ENCODE measurements at regions not wholly inside any gene's neighbourhood (a gene's known extent, or its start where the extent isn't known, plus 50 kb on each side); places are given as distances from the start of the nearest gene placed in this dataset.
"Not testable (repeated sequence)": the region's sequence is repeated elsewhere in the genome, so short reads cannot be mapped to it uniquely, and the experiment has no call there.

DNA sequence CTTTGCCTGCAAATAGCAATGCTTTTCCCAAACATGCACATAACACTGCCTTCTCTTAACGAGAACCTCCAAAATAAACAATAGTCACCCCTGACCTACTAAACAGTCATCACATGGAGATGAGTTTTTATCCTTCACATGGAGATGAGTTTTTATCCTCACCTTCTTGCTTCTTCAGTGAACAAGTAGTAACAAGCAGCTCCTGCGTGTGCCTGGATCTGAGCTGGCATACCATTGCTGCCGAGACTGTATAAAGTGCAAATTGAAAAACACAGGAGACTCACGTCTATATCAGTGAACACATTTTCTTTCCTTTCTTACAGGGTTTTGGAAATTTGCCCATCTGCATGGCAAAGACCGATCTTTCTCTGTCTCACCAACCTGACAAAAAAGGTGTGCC, 625.7 kb downstream of the FOXD4L6 start:
- TSS peak; percentile 72 for BruUV-seq (replicated peaks)

More for the DNA sequence above, 625.7 kb downstream of the FOXD4L6 start:
- POLR2A ChIA-PET; H3K79me2 ChIP-seq (ENCODE audit: insufficient read depth, low read length); CTCF ChIA-PET; RAD21 ChIA-PET (ENCODE audit: low non-redundant PET in 1 of 2, low total read pairs in 2 of 2, uncharacterized antibody in 2 of 2, unreplicated experiment in 2 of 2); H3K9me3 ChIP-seq (ENCODE audit: control insufficient read depth in 1 of 2, insufficient read depth in 1 of 2, low read depth in 1 of 2, low read length in 2 of 2); DNase-seq (ENCODE audit: low read depth, low spot score); H3K9me2 ChIP-seq (ENCODE audit: insufficient read depth); H3K9ac ChIP-seq (ENCODE audit: low read length); H3K36me3 ChIP-seq (ENCODE audit: control insufficient read depth in 1 of 2, insufficient read depth in 2 of 2, low read length in 2 of 2); ATAC-seq; H3K4me3 ChIP-seq (replicated peaks in 1 of 2; ENCODE audit: low read depth in 1 of 2, low read length in 2 of 2); H2AFZ ChIP-seq (ENCODE audit: low read depth, low read length, poor library complexity, severe bottlenecking); H3K27me3 ChIP-seq (ENCODE audit: insufficient read depth, low read length); H3K4me2 ChIP-seq (ENCODE audit: low read length); H3K4me1 ChIP-seq (ENCODE audit: control insufficient read depth in 1 of 2, insufficient read depth in 2 of 2, low read length in 2 of 2); H4K20me1 ChIP-seq (ENCODE audit: insufficient read depth); H3K27ac ChIP-seq (ENCODE audit: low read depth, low read length); intact Hi-C loops (cut with micrococcal nuclease): not testable (repeated sequence)

All from HCT116 (cell line).